H9 (cell line): ENCODE measurements at regions not wholly inside any gene's neighbourhood (a gene's known extent, or its start where the extent isn't known, plus 50 kb on each side); places are given as distances from the start of the nearest gene placed in this dataset.

Experiments used
- DNase-seq: peaks from one replicate; pipeline ENCODE4 v3.0.0-alpha.2; 2017
- H2AFZ ChIP-seq: one replicate; pipeline ENCODE4 v1.6.1; 2013; ENCODE audit warnings: mild to moderate bottlenecking, low read length, control low read depth, moderate library complexity
- H2AK5ac ChIP-seq: 2 replicates; pipeline ENCODE4 v1.6.1; 2013; ENCODE audit warnings: low read length, control low read depth, mixed read lengths; ENCODE audit not compliant: insufficient read length
- H2BK120ac ChIP-seq: one replicate; pipeline ENCODE4 v1.6.1; 2013; ENCODE audit warnings: low read depth, mild to moderate bottlenecking, low read length, control low read depth, inconsistent platforms; ENCODE audit not compliant: poor library complexity, severe bottlenecking
- H2BK12ac ChIP-seq: 2 replicates; pipeline ENCODE4 v1.6.1; 2013; ENCODE audit warnings: low read length, control low read depth, mixed read lengths, low read depth; ENCODE audit not compliant: insufficient read length
- H2BK15ac ChIP-seq: 2 replicates; pipeline ENCODE4 v1.6.1; 2013; ENCODE audit warnings: low read depth, low read length, control low read depth
- H2BK20ac ChIP-seq: one replicate; pipeline ENCODE4 v1.6.1; 2013; ENCODE audit warnings: low read depth, mild to moderate bottlenecking, low read length, control low read depth, inconsistent platforms; ENCODE audit not compliant: poor library complexity, severe bottlenecking
- H2BK5ac ChIP-seq: 2 replicates; pipeline ENCODE4 v1.6.1; 2013; ENCODE audit warnings: low read length, control low read depth, mixed read lengths; ENCODE audit not compliant: insufficient read length
- H3K14ac ChIP-seq: 2 replicates; pipeline ENCODE4 v1.6.1; 2013; ENCODE audit warnings: low read length, control low read depth; ENCODE audit not compliant: insufficient read depth
- H3K18ac ChIP-seq: 2 replicates; pipeline ENCODE4 v1.6.1; 2013; ENCODE audit warnings: low read depth, mild to moderate bottlenecking, mixed read lengths, low read length, control low read depth; ENCODE audit not compliant: insufficient read length
- H3K23ac ChIP-seq: 2 replicates; pipeline ENCODE4 v1.6.1; 2013; ENCODE audit warnings: low read length, control low read depth, mixed read lengths, low read depth; ENCODE audit not compliant: insufficient read length
- H3K23me2 ChIP-seq: 2 replicates; pipeline ENCODE4 v1.6.1; 2013; ENCODE audit warnings: low read depth, mild to moderate bottlenecking, mixed read lengths, low read length, control low read depth; ENCODE audit not compliant: insufficient read length, poor library complexity, severe bottlenecking
- H3K27ac ChIP-seq: 2 replicates; pipeline ENCODE4 v1.5.1; 2013; ENCODE audit warnings: low read length, control low read depth, mixed read lengths, low read depth; ENCODE audit not compliant: insufficient read length
- H3K27me3 ChIP-seq: 2 replicates; pipeline ENCODE4 v1.6.1; 2013; ENCODE audit warnings: low read length, control low read depth, inconsistent platforms; ENCODE audit not compliant: insufficient read depth
- H3K4ac ChIP-seq: 2 replicates; pipeline ENCODE4 v1.6.1; 2013; ENCODE audit warnings: low read depth, mild to moderate bottlenecking, control low read depth, inconsistent platforms, low read length, moderate library complexity
- H3K4me1 ChIP-seq: 2 replicates; pipeline ENCODE4 v1.6.1; 2013; ENCODE audit warnings: low read length, control low read depth, inconsistent platforms; ENCODE audit not compliant: insufficient read depth
- H3K4me2 ChIP-seq: 2 replicates; pipeline ENCODE4 v1.6.1; 2013; ENCODE audit warnings: low read length, control low read depth, mixed read lengths; ENCODE audit not compliant: insufficient read length, insufficient read depth
- H3K56ac ChIP-seq: 2 replicates; pipeline ENCODE4 v1.6.1; 2013; ENCODE audit warnings: low read depth, mild to moderate bottlenecking, mixed read lengths, low read length, control low read depth; ENCODE audit not compliant: insufficient read length
- H3K79me1 ChIP-seq: 2 replicates; pipeline ENCODE4 v1.6.1; 2013; ENCODE audit warnings: low read depth, mild to moderate bottlenecking, moderate library complexity, low read length, control low read depth, inconsistent platforms; ENCODE audit not compliant: insufficient read depth, poor library complexity, severe bottlenecking
- H3K79me2 ChIP-seq: 2 replicates; pipeline ENCODE4 v1.6.1; 2013; ENCODE audit warnings: low read length, control low read depth, inconsistent platforms; ENCODE audit not compliant: insufficient read depth
- H3K9ac ChIP-seq: 2 replicates; pipeline ENCODE4 v1.6.1; 2013; ENCODE audit warnings: low read length, control low read depth, mixed read lengths; ENCODE audit not compliant: insufficient read length; ENCODE audit errors: extremely low read depth
- H3K9me3 ChIP-seq: one replicate; pipeline ENCODE4 v1.6.1; 2013; ENCODE audit warnings: low read depth, low read length, inconsistent platforms; ENCODE audit not compliant: control insufficient read depth
- H3T11ph ChIP-seq: one replicate; pipeline ENCODE4 v1.6.1; 2013; ENCODE audit warnings: mild to moderate bottlenecking, low read length, control low read depth, inconsistent platforms
- H4K20me1 ChIP-seq: one replicate; pipeline ENCODE4 v1.6.1; 2013; ENCODE audit not compliant: control insufficient read depth, insufficient read length, insufficient read depth
- H4K5ac ChIP-seq: 2 replicates; pipeline ENCODE4 v1.6.1; 2013; ENCODE audit warnings: low read depth, mild to moderate bottlenecking, mixed read lengths, low read length, control low read depth; ENCODE audit not compliant: insufficient read length
- H4K8ac ChIP-seq: replicated peaks from 2 replicates; pipeline ENCODE4 v1.6.1; 2013; ENCODE audit warnings: low read length, control low read depth, mixed read lengths, low read depth; ENCODE audit not compliant: insufficient read length
- H4K91ac ChIP-seq: 2 replicates; pipeline ENCODE4 v1.6.1; 2013; ENCODE audit warnings: low read depth, mild to moderate bottlenecking, moderate library complexity, mixed read lengths, low read length, control low read depth; ENCODE audit not compliant: insufficient read length
- H3K27ac Mint-ChIP-seq, 3 experiments: 2 replicates in 2 of 3; 3 replicates in 1 of 3; pipeline ENCODE4 v1.8.0; 2020 to 2021; ENCODE audit warnings: mixed read lengths in 3 of 3, mild to moderate bottlenecking in 1 of 3, moderate library complexity in 1 of 3
- H3K27me3 Mint-ChIP-seq: 2 replicates; pipeline ENCODE4 v1.8.0; 2021; ENCODE audit warnings: low read depth, mild to moderate bottlenecking, moderate library complexity, mixed read lengths
- H3K36me3 Mint-ChIP-seq, 3 experiments: 2 replicates in 2 of 3; 3 replicates in 1 of 3; pipeline ENCODE4 v1.8.0; 2020 to 2021; ENCODE audit warnings: low read depth in 3 of 3, mixed read lengths in 3 of 3; ENCODE audit not compliant: insufficient read depth in 1 of 3
- H3K4me1 Mint-ChIP-seq, 2 experiments: 2 replicates each; pipeline ENCODE4 v1.8.0; 2020; ENCODE audit warnings: mixed read lengths in 2 of 2
- H3K4me3 Mint-ChIP-seq, 2 experiments: 2 replicates in 1 of 2; 3 replicates in 1 of 2; pipeline ENCODE4 v1.8.0; 2020 to 2021; ENCODE audit warnings: mild to moderate bottlenecking in 2 of 2, mixed read lengths in 2 of 2, moderate library complexity in 1 of 2
- H3K9me3 Mint-ChIP-seq, 2 experiments: 2 replicates in 1 of 2; 3 replicates in 1 of 2; pipeline ENCODE4 v1.8.0; 2020; ENCODE audit warnings: mild to moderate bottlenecking in 2 of 2, mixed read lengths in 2 of 2, moderate library complexity in 1 of 2
- CTCF ChIP-seq: fragments of 200-600 bp; sonication (generic); conservative IDR thresholded peaks from 3 replicates; pipeline ENCODE4 v1.8.0; 2021; ENCODE audit warnings: antibody characterized with exemption, mild to moderate bottlenecking
- WGBS: extraction: QIAGEN DNeasy Blood & Tissue Kit; methylation state at CpG from one replicate; pipeline ENCODE4 v1.1.7; 2013; ENCODE audit warnings: missing lambda C conversion rate, low lambda C conversion rate, mixed read lengths; ENCODE audit not compliant: insufficient read length; ENCODE audit errors: extremely low coverage; 5-methylcytosine and 5-hydroxymethylcytosine counted together

GRCh38 chr10:78645169-78645686, 423.5 kb upstream of the ZMIZ1 start:
- no peak overlapping the region; a peak in 1 of 7 replicates for H3K27ac Mint-ChIP-seq
- peaks cover 0 to 9% of the 10 kb centered on the region in 2 experiments; a peak in 4 of 5 replicates for H3K9me3 Mint-ChIP-seq
- H3K27me3 Mint-ChIP-seq = peaks cover 7% of the 10 kb centered on the region
- H2BK120ac ChIP-seq = no peak overlapping the region
- no peaks in the 10 kb centered on the region for H3K23me2 ChIP-seq
- no peaks in the 10 kb centered on the region for H3K79me1 ChIP-seq
- H3T11ph ChIP-seq = no peak overlapping the region
- WGBS = no CpG with 5 or more reads among the region's 5 CpGs
- H3K79me2 ChIP-seq = no peaks in the 10 kb centered on the region
- no peak overlapping the region for H2AFZ ChIP-seq
- no peak overlapping the region for H2BK20ac ChIP-seq
- no peak for TF ChIP-seq CTCF
- no peak overlapping the region for H4K91ac ChIP-seq
- no peak overlapping the region for H3K27ac ChIP-seq
- H3K36me3 Mint-ChIP-seq = no peaks in the 10 kb centered on the region; a peak in 1 of 7 replicates
- no peaks in the 10 kb centered on the region for H3K9me3 ChIP-seq
- no peak overlapping the region for H2AK5ac ChIP-seq
- H2BK15ac ChIP-seq = no peak overlapping the region
- H4K8ac ChIP-seq = no peak overlapping the region
- no peak overlapping the region for H2BK12ac ChIP-seq
- no peak overlapping the region for H4K5ac ChIP-seq
- no peak overlapping the region for H3K9ac ChIP-seq
- H3K4me3 Mint-ChIP-seq = no peak overlapping the region
- no peak overlapping the region for H3K4me2 ChIP-seq
- H3K56ac ChIP-seq = no peak overlapping the region
- H3K4me1 ChIP-seq = no peaks in the 10 kb centered on the region
- no peak for DNase-seq
- no peak overlapping the region for H3K14ac ChIP-seq
- no peak overlapping the region for H3K23ac ChIP-seq
- H4K20me1 ChIP-seq = no peaks in the 10 kb centered on the region
- H3K18ac ChIP-seq = no peak overlapping the region
- H2BK5ac ChIP-seq = no peak overlapping the region
- H3K4ac ChIP-seq = no peak overlapping the region
- H3K27me3 ChIP-seq = no peaks in the 10 kb centered on the region
- H3K4me1 Mint-ChIP-seq = peaks cover 0 to 5% of the 10 kb centered on the region in 2 experiments; a peak in 1 of 4 replicates
